Esophagus squamous epithelium (tissue), 4 donors: ENCODE measurements at regions not wholly inside any gene's neighbourhood (a gene's known extent, or its start where the extent isn't known, plus 50 kb on each side); places are given as distances from the start of the nearest gene placed in this dataset.

Experiments
- CTCF ChIP-seq, 6 experiments: fragments of 450-650 bp in 4 of 6; fragments of 200-600 bp in 2 of 6; sonication (generic) in 2 of 6; IDR thresholded peaks; one replicate each; pipeline ENCODE4 v1.5.1; 2016 to 2019; ENCODE audit warnings: antibody characterized with exemption in 6 of 6, mild to moderate bottlenecking in 4 of 6, moderate library complexity in 4 of 6
- POLR2A ChIP-seq, 4 donors: fragments of 450-650 bp; IDR thresholded peaks; one replicate each; pipeline ENCODE4 v1.6.1; 2017; ENCODE audit warnings: antibody characterized with exemption in 4 of 4, mild to moderate bottlenecking in 4 of 4, moderate library complexity in 3 of 4

DNA sequence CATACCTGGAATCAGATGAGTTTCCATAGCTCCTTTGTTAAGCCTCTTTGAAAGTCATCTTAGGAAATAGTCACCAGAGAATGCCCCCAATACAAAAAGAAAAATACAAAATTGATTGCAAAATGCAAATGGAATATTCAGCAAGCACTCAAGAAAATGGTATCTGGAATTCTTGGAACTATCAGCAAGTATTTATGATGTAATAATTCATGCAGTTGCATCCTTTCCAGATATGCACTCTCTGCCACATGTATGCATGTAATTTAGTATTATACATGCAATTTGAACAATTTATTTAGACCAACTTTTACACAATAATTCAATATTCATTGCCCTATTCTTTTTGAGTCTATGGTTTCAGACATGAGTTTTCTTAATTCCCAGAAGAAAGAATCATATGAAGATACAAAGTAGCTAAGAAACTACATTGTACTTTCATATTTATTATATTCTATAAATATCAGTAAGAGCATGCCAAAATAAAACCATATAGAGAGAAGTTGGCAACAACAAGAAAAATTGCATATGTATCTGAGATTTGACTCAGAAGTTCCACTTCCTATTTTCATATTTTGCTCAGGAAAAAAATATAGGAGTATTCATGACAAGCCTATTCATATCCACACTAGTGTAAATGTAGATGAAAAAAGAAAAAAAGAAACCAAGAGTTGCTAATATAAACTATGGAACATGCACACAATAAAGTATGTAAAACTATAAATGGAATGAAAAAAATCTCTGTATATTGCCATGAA is 338.5 kb downstream of the SEMA3D start:
- TF ChIP-seq CTCF (IDR thresholded peaks at IDR 0.05) (no peak), POLR2A (IDR thresholded peaks at IDR 0.05) (no peak)
